ENCODE measurements at regions not wholly inside any gene's neighbourhood (a gene's known extent, or its start where the extent isn't known, plus 50 kb on each side); places are given as distances from the start of the nearest gene placed in this dataset.
"Not testable (repeated sequence)": the region's sequence is repeated elsewhere in the genome, so short reads cannot be mapped to it uniquely, and the experiment has no call there.

DNA sequence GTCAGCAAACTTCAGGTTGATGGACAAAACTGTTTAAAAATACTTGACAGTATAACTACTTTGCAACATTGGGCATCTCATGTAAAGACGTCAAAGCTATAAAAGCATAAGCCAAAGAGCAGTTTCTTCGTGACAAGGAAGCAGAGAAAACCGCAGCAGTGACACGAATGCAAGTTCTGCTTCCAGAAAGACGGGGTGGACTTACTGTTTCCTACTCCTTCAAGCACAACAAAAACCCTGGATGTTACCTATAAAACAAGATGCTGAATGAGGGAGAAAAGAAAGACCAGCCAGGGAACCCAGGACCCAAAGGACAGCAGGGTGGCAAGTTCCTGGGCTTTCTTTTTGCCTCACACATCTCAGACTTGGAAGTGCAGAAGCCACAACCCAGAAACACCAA lies 98.0 kb downstream of the DLL1 start:
- no peak for DNase-seq (ENCODE audit: low read depth)
- TF ChIP-seq, protein P1, sequence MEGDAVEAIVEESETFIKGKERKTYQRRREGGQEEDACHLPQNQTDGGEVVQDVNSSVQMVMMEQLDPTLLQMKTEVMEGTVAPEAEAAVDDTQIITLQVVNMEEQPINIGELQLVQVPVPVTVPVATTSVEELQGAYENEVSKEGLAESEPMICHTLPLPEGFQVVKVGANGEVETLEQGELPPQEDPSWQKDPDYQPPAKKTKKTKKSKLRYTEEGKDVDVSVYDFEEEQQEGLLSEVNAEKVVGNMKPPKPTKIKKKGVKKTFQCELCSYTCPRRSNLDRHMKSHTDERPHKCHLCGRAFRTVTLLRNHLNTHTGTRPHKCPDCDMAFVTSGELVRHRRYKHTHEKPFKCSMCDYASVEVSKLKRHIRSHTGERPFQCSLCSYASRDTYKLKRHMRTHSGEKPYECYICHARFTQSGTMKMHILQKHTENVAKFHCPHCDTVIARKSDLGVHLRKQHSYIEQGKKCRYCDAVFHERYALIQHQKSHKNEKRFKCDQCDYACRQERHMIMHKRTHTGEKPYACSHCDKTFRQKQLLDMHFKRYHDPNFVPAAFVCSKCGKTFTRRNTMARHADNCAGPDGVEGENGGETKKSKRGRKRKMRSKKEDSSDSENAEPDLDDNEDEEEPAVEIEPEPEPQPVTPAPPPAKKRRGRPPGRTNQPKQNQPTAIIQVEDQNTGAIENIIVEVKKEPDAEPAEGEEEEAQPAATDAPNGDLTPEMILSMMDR (conservative IDR thresholded peaks at IDR 0.05; ENCODE audit: low read depth, low read length): no peak
- no peak overlapping the region for H3K4me3 ChIP-seq (ENCODE audit: low read depth, low read length)

DNA sequence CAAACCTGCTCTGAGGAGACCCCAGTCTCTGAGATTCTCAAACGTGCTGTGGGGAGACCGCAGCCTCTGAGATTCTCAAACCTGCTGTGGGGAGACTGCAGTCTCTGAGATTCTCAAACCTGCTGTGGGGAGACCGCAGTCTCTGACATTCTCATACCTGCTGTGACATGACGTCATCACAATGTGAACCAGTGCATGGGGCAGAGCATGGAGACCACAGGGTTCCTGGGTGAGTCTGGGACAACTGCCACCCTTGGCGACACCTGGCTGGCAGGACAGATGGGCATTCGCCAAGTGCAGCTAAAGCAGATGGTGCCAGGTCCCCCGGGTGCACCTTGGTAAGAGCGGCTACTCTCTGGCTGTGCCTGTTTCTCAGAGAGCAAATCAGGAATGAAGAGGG lies 98.8 kb downstream of the DLL1 start:
- H3K4me3 ChIP-seq (ENCODE audit: low read depth, low read length); DNase-seq (ENCODE audit: low read depth): not testable (repeated sequence)

DNA sequence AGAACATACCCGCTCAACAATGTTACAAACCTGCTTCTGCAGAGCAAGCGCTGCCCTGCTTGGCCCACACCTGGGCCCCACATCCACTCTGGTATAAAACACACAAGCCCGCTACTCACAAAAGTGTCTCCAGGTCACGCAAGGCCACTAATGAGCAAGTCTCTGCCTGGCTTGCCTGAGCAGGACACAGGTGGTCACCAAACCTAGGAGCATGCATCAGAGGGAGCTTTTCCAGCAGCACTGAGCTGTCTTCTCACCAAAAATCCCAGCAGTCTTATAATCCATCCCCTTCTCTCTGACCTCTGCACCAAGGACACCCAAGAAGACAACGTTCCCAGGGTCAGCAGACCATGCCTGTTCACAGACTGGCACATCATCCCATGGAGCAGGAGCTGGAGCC lies 100.8 kb downstream of the DLL1 start:
- H3K4me3 ChIP-seq (ENCODE audit: low read depth, low read length): no peak overlapping the region
- DNase-seq (ENCODE audit: low read depth): no peak
- TF ChIP-seq, protein P1 (conservative IDR thresholded peaks at IDR 0.05; ENCODE audit: low read depth, low read length): no peak

DNA sequence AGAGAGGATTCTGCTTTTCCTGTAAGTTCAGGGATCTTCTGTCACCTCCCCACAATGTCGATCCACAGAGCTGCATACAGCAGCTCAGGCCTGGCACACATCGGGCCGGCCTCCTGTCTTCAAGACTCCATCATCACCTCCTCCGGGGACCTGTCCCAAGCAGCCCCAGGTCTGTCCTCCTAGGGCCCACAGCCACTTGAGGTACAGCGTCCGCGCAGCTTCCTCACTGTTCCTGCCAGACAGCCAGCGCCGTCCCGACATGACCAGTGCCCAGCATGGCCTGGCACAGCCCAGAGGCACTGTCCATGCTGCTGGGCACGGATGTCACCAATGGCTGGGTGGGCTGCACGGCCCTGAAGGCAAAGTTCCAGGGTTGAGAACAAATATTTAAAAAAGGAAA lies 101.6 kb downstream of the DLL1 start:
- DNase-seq (ENCODE audit: low read depth): no peak
- TF ChIP-seq, protein P1 (conservative IDR thresholded peaks at IDR 0.05; ENCODE audit: low read depth, low read length): no peak
- H3K4me3 ChIP-seq (ENCODE audit: low read depth, low read length): no peak overlapping the region

DNA sequence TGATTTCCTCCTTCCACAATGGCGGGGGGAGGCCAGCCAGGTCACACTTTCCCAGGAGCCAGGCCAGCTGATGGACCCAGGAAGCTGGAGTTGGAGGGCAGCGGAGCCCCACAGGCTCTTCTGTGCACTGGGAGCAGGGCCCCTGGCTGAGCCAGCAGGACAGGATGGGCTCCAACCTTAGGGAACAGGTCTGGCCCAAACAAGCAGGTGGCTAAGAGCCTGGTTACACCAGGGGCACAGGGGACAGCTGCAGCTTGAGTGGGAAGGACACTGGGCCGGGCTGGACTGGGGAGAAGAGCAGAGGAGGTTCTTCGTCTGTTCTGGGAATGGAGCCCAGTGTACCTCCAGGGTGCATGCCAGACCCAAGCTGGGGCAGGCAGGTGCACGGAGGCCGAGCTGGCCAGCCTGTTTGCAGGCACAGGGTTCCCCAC lies 102.3 kb downstream of the DLL1 start:
- TF ChIP-seq, protein P1 (conservative IDR thresholded peaks at IDR 0.05; ENCODE audit: low read depth, low read length): no peak
- no peak overlapping the region for H3K4me3 ChIP-seq (ENCODE audit: low read depth, low read length)
- no peak for DNase-seq (ENCODE audit: low read depth)

DNA sequence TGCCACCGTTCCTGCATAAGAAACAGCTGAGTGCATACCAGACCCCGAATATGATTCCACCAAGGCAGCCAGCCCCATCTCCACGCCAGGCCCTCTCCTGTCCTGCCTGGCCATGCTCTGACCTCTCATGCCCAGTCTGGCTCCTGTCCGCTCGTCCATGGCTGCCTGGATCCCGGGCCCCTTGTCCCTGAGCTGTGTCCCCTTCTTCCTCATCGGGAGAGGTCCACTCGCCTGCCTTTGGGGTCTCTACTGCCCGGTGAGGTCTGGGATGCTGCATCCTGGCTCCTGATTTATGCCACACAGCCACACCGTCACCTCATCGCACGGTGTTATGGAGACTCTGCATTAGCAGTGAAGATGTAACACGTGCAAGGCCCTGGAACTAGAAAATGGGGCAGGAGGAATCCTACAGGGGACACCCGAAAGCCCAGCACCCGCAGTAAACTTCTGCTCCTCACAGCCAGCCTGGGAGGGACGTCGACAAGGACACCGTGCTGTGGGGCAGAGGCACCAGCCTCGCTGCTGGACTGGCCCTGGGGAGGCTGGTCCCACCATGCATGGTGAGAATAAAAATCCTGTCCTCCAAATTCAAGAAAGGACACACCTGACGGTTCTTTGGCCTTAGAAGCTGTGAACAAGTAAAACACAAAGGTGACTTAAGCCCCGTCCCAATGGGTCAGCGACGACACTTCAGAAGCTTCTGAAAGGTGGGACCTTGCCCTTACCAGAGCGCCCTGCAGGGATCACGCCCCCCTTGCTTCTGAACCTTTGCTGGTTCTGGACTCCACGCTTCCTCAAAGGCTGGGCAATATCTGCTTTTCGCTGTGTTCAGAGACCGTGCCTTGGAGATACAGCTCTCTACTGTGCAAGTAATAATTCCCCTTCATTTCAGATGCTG lies 103.0 kb downstream of the DLL1 start:
- no peak for DNase-seq (ENCODE audit: low read depth)
- no peak overlapping the region for H3K4me3 ChIP-seq (ENCODE audit: low read depth, low read length)
- TF ChIP-seq, protein P1 (conservative IDR thresholded peaks at IDR 0.05; ENCODE audit: low read depth, low read length): no peak

DNA sequence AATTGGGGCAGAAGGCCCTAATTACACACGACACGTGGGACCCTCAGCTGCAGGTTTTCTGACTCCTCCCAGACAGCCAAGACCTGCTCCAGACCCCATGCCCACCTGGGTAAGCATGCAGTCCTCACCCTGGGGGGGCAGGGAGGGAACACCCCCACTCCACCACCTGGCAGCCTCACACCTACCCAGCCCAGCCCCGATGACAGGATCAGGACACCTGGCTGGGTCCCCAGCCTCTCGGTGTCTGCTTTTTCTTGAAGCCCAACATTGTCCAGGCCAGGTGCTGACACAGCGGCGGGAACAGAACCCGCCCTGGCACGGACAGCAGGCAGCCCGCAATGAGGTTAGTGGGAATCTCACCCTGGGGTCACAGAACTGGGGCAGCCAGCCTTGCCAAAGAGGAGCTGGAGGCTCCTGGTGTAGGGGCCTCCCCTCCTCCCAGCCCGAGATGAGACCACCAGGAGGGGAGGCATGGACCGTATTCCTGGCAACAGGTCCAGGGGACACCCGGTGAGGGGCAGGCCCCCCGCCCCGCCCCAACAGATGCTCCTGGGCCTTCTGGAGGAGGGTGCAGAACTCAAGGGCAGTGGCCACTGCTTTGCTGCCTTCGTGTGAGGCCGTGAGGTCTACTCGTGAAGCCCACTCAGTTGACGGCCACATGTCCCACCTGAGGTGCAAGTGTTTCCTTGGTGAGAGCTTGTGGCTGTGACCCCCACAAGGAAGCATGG lies 103.8 kb downstream of the DLL1 start:
- DNase-seq (ENCODE audit: low read depth): no peak
- TF ChIP-seq, protein P1 (conservative IDR thresholded peaks at IDR 0.05; ENCODE audit: low read depth, low read length): no peak

More for the DNA sequence above, 103.8 kb downstream of the DLL1 start:
- H3K4me3 ChIP-seq (ENCODE audit: low read depth, low read length): no peak overlapping the region

Data from epithelial cell of proximal tubule (primary cell).